Activated CD4-positive, alpha-beta T cell treated with anti-CD3 and anti-CD28 coated beads, Interleukin-2, amount 10 ng/mL, durations not matched to agents 7 days and 5 days (primary cell): ENCODE measurements at regions not wholly inside any gene's neighbourhood (a gene's known extent, or its start where the extent isn't known, plus 50 kb on each side); places are given as distances from the start of the nearest gene placed in this dataset.

Experiments
- CTCF ChIA-PET: fragments of 350-600 bp; sonication (Branson Sonifier 250); formaldehyde crosslinking; loops from one replicate; lab custom pipeline; 2021; ENCODE audit warnings: antibody characterized with exemption; lab: Charles Lee
- POLR2A ChIA-PET: fragments of 350-600 bp; sonication (Branson Sonifier 250); formaldehyde crosslinking; loops from one replicate; lab custom pipeline; 2021; ENCODE audit warnings: antibody characterized with exemption; lab: Charles Lee
- DNase-seq: peaks from one replicate; pipeline ENCODE4 v3.0.0-alpha.2; 2020
- H3K27ac Mint-ChIP-seq: one replicate; pipeline ENCODE4 v1.8.0; 2021; ENCODE audit warnings: mild to moderate bottlenecking, moderate library complexity, mixed read lengths
- H3K27me3 Mint-ChIP-seq: one replicate; pipeline ENCODE4 v1.8.0; 2021; ENCODE audit warnings: mixed read lengths
- H3K36me3 Mint-ChIP-seq: one replicate; pipeline ENCODE4 v1.8.0; 2021; ENCODE audit warnings: low read depth, mixed read lengths
- H3K4me1 Mint-ChIP-seq: one replicate; pipeline ENCODE4 v1.8.0; 2021; ENCODE audit warnings: mixed read lengths
- H3K4me3 Mint-ChIP-seq: one replicate; pipeline ENCODE4 v1.8.0; 2021; ENCODE audit warnings: mild to moderate bottlenecking, moderate library complexity, mixed read lengths
- H3K9me3 Mint-ChIP-seq: one replicate; pipeline ENCODE4 v1.8.0; 2021; ENCODE audit warnings: mixed read lengths

DNA sequence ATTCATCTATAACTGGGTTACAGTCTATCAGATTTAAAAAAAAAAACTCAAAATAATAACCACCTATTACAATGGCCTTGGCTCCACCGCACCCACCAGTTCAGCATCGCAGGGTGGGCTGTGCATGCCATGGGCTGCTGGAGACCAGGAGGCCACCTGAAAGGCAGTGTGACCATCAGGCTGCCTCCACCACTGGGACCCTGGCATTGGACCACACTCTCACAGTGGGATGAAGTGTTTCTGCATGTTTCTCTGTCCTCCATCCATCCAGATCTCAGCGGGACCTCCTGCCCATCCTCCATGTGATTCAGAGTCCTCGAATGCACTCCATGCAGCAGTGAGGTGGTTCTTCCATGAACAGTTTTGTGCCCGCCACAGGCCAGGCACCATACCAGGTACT is 206.1 kb upstream of the CST7 start:
- POLR2A ChIA-PET, result no interaction called here
- no peak for DNase-seq
- Mint-ChIP-seq H3K36me3 (no peaks in the 10 kb centered on the region), H3K27me3 (no peaks in the 10 kb centered on the region), H3K4me1 (peaks cover 37% of the 10 kb centered on the region), H3K4me3 (no peak overlapping the region), H3K9me3 (no peaks in the 10 kb centered on the region), H3K27ac (no peak overlapping the region)
- CTCF ChIA-PET, result no interaction called here

DNA sequence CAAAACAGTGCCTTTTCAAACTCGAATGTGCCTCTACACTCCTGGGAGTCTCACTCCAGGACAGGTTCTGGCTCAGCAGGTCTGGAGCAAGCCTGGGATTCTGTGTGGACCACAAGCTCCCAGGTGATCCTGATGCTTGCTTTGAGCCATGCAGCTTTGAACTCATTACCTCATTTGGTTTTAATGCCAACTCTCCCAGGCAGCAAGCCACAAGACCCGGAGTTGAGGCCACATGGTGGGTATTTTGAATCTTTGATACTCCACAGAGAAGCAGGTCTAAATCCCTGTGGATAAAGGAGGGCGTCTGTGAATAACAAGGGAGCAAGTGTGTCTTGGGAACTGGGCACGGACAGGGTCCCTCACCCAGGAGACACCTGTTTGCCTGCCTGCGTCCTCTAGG is 205.4 kb upstream of the CST7 start:
- H3K27ac Mint-ChIP-seq, result no peak overlapping the region
- H3K27me3 Mint-ChIP-seq, result no peaks in the 10 kb centered on the region
- POLR2A ChIA-PET, result no interaction called here
- H3K4me3 Mint-ChIP-seq, result no peak overlapping the region
- H3K9me3 Mint-ChIP-seq, result no peaks in the 10 kb centered on the region
- no peaks in the 10 kb centered on the region for H3K36me3 Mint-ChIP-seq
- H3K4me1 Mint-ChIP-seq, result peaks cover 33% of the 10 kb centered on the region
- no peak for DNase-seq
- CTCF ChIA-PET, result no interaction called here

DNA sequence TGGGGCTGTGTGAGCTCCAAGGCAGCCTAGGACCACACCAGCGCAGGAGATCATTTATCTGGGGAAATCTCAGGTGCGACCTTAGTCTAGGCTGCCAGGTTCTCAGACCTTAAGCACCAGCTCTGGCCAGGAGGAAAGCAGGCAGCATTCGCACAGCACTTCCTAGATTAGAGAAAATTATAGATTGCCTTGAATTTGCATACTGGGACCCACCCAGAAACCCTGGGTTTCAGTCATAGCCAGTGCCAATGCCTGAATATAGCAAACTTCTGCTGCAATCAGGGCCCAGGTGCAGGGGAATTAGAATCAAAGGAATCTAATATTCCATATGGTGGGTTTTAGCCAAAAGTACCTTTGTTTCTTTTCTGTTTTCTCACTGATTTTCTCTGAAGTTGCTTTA is 204.3 kb upstream of the CST7 start:
- H3K27ac Mint-ChIP-seq, result no peak overlapping the region
- no peaks in the 10 kb centered on the region for H3K9me3 Mint-ChIP-seq
- no peaks in the 10 kb centered on the region for H3K27me3 Mint-ChIP-seq
- POLR2A ChIA-PET, result interaction anchor here (0.6 kb wide), 1 partner anchor 818 kb away, joined by 5 read pairs; no protein-coding TSS in a partner anchor
- H3K36me3 Mint-ChIP-seq, result no peaks in the 10 kb centered on the region
- peaks cover 23% of the 10 kb centered on the region for H3K4me1 Mint-ChIP-seq
- peak; percentile 4 for DNase-seq
- CTCF ChIA-PET, result no interaction called here
- H3K4me3 Mint-ChIP-seq, result no peak overlapping the region

DNA sequence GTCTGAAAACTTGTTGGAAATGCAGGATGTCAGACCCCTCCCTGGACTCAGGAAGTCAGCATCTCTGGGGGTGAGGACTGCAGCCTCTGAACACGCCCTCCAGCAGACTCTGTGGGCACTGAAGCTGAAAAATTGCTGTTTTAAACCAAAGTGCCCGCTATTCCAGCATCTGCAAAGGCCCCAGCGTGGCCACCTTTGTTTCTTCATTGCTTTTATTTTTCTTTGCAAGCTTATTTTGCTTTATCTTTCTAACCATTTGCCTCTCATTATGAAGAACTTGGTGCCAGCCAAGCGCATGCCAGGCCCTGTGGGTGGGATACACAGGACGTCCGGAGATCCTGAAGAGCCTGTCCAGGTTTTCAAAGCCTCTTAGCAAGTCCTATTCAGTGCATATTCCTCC is 203.9 kb upstream of the CST7 start:
- CTCF ChIA-PET, result no interaction called here
- POLR2A ChIA-PET, result interaction anchor here (0.6 kb wide), 1 partner anchor 818 kb away, joined by 5 read pairs; no protein-coding TSS in a partner anchor
- Mint-ChIP-seq H3K27me3 (no peaks in the 10 kb centered on the region), H3K36me3 (no peaks in the 10 kb centered on the region), H3K4me1 (peaks cover 18% of the 10 kb centered on the region), H3K27ac (no peak overlapping the region), H3K9me3 (no peaks in the 10 kb centered on the region), H3K4me3 (no peak overlapping the region)
- DNase-seq, result no peak

DNA sequence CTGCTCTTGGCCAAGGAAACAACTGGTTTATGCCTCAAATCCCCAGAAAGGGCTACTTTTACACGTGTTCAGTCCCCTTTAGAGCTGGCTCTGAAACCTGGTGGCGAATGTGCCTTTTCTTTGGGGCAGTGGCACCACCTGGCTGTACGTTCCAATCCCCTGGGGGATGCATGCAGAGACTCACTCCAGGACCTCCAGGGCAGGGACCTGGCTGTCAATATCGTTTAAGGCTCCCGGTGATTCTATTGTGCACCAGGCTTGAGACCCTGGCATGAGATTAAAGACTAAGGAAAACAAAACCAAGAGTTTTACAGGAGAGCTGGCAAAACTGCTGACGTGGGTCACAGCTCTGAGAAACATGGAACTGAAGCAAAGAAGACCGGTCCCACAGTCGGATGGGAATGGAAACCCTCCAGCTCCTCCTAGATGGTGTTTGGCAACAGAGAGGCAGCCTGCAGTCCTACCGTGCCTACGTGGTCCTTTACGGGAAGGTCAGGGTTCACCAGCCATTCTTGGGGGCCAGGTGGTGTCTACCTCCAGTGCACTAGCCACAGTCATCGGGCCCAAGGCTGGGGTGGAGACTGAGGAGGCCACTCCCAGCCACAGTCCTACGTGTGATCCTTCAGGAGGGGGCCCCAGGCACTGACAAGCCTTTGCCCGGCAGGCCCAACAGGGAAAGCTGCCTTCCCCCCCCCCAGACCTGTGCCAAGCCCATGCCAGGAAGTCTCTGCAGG is 203.3 kb upstream of the CST7 start:
- Mint-ChIP-seq H3K27me3 (no peaks in the 10 kb centered on the region), H3K4me1 (peaks cover 13% of the 10 kb centered on the region), H3K27ac (no peak overlapping the region), H3K9me3 (no peaks in the 10 kb centered on the region), H3K36me3 (no peaks in the 10 kb centered on the region), H3K4me3 (no peak overlapping the region)
- no peak for DNase-seq
- POLR2A ChIA-PET, result no interaction called here
- CTCF ChIA-PET, result no interaction called here

DNA sequence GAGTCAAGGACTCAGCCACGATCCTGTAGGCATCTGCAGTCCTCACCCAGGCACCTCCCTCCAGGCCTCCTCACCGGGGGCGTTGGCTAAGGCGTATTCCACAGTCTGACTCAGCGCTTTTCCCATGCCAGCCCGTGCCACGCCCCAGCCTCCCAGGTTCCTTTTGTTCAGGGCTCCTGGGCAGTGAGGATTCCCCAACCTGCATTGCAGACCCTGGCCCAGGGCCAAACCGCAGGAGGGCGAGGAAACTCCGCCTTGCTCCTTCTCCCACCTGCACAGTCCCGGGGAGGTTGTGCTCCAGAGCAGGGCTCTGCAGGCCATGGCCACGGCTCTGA is 202.8 kb upstream of the CST7 start:
- ChIA-PET CTCF (no interaction called here), POLR2A (no interaction called here)
- no peaks in the 10 kb centered on the region for H3K36me3 Mint-ChIP-seq

DNA sequence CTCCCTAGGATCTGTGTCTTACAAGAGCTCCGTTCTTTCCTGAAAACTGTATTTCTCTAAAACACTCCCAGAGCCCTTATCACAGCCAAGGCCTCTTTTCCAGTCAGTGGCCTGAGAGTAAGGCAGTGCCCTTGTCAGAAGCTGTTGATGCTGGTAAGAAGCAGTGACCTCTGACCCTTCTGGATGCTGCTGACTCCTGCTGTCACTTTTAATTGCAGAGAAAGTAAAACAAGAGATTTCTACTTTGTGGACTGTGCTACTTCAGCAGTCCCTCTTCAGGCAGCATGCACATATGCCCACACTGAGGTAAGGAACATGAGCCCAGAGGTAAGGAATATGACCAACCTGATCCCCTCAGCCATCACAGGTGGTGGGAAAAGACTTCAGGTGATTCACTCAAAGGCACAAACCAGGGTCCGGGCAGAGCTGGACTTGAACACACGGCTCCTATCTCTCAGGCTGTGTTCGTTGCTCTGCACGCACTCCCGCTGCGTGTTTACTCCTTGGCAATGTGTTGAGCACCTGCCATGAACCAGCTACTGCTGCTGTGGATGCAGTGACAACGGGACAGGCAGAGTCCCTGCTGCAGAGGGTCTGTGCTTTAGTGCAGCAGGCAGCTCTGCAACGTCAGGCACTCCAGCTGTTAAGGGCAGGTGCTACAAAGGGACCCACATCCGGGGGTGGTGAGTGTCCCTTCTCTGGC is 201.9 kb upstream of the CST7 start:
- Mint-ChIP-seq H3K9me3 (no peaks in the 10 kb centered on the region), H3K4me3 (no peak overlapping the region), H3K27ac (no peak overlapping the region), H3K27me3 (no peaks in the 10 kb centered on the region), H3K4me1 (peaks cover 12% of the 10 kb centered on the region), H3K36me3 (no peaks in the 10 kb centered on the region)
- CTCF ChIA-PET, result interaction anchor here (0.9 kb wide), 1 partner anchor 10 kb away, joined by 3 read pairs; no protein-coding TSS in a partner anchor
- POLR2A ChIA-PET, result no interaction called here
- peak; percentile 20 for DNase-seq

More for the DNA sequence above, 202.8 kb upstream of the CST7 start:
- no peaks in the 10 kb centered on the region for H3K9me3 Mint-ChIP-seq
- no peaks in the 10 kb centered on the region for H3K27me3 Mint-ChIP-seq
- H3K4me1 Mint-ChIP-seq, result peaks cover 12% of the 10 kb centered on the region
- no peak for DNase-seq
- H3K27ac Mint-ChIP-seq, result no peak overlapping the region
- no peak overlapping the region for H3K4me3 Mint-ChIP-seq

DNA sequence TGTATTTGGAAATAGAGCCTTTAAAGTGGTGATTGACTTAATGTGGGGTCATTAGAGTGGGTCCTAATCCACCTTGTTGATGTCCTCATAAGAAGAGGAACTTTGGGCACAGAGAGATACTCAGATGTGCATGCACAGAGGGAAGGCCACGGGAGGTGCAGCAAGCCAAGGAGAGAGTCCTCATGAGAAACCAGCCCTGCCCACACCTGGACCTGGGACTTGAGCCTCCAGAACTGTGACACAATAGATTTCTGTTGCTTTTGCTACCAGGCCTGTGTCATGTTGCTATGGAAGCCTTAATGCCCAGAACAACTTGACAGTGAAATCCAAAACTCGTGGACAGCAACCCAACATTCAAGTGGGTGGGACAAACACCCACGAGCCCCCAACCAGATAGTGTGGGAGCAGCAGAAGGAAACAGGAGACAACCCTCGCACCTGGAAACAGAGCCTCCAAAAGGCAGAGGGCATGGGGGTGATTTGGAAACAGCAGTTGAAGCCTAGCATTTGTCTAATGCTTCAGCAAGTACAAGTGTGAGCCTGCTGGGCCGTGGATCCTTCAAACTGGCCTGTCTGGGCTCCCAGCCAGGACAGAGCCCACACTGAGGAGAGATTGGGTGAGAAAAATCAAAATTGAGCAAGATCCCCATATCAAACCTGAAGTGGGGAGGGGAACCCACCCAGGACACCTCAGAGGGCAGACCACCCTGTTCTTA is 201.0 kb upstream of the CST7 start:
- Mint-ChIP-seq H3K27ac (peak overlapping the region; percentile 5), H3K27me3 (no peaks in the 10 kb centered on the region), H3K4me3 (no peak overlapping the region), H3K36me3 (no peaks in the 10 kb centered on the region), H3K9me3 (no peaks in the 10 kb centered on the region), H3K4me1 (peaks cover 12% of the 10 kb centered on the region)
- POLR2A ChIA-PET, result no interaction called here
- no peak for DNase-seq
- CTCF ChIA-PET, result no interaction called here

DNA sequence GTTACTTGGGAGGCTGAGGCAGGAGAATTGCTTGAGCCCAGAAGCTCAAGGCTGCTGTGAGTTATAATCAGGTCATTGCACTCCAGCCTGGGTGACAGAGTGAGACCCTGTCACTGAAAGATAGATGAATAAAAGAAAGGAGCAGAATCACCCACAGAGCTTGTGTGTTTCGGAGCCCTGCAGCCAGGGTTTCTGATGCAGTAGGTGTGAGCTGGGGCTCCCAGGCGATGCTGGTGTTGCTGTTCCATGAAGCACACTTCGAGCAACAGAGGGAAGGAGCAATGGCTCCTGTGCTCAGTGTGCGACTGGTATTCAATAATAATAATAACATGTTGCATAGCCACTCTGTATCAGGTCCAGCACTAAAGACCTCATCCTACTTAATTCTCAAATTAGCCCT is 197.5 kb upstream of the CST7 start:
- no peak for DNase-seq
- H3K27me3 Mint-ChIP-seq, result no peaks in the 10 kb centered on the region
- H3K27ac Mint-ChIP-seq, result no peak overlapping the region
- peaks cover 18% of the 10 kb centered on the region for H3K4me1 Mint-ChIP-seq
- H3K4me3 Mint-ChIP-seq, result no peak overlapping the region
- H3K36me3 Mint-ChIP-seq, result no peaks in the 10 kb centered on the region
- CTCF ChIA-PET, result no interaction called here
- H3K9me3 Mint-ChIP-seq, result no peaks in the 10 kb centered on the region
- POLR2A ChIA-PET, result no interaction called here

DNA sequence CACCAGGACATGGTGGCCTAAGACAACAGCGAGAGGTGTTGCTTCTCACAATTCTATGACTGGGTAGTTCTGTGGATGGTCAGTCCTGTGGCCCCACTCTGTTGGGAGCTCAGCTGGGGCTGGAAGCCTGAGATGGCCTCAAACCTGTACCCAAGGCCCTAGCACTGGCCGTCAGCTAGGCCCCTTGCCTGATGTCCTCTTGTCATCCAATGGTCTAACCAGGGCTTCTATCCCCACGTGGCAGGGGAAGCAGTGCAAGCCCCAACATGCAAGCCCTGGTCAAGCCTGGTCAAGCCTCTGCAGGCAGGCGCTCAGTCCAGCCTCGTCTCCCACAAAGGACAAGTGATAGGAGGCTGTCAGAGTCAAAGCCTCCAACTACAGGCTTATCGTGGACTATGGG is 196.5 kb upstream of the CST7 start:
- no peak overlapping the region for H3K4me3 Mint-ChIP-seq
- ChIA-PET CTCF (no interaction called here), POLR2A (no interaction called here)
- no peak for DNase-seq
- no peaks in the 10 kb centered on the region for H3K9me3 Mint-ChIP-seq
- no peaks in the 10 kb centered on the region for H3K36me3 Mint-ChIP-seq
- H3K4me1 Mint-ChIP-seq, result peaks cover 8% of the 10 kb centered on the region
- H3K27me3 Mint-ChIP-seq, result no peaks in the 10 kb centered on the region
- H3K27ac Mint-ChIP-seq, result no peak overlapping the region

DNA sequence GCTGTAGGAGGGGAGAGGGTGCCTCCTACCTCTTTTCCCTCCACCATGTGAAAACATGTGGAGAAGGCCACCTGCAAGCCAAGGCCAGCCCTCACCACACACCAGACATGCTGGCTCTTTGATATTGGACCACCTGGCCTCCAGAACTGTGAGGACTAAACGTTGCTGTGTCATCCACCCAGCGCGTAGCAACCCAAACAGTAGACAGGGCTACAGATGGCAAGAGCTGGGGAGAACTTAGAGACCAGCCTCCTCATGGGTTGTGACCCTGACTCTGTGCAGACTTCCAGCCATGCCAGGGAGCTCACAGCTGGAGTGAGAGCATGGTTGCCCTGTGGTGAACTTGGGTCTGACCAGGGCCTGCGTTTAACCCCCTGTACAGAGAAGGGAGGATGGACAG is 195.9 kb upstream of the CST7 start:
- Mint-ChIP-seq H3K9me3 (no peaks in the 10 kb centered on the region), H3K36me3 (no peaks in the 10 kb centered on the region), H3K4me3 (no peak overlapping the region), H3K27me3 (no peaks in the 10 kb centered on the region), H3K27ac (no peak overlapping the region), H3K4me1 (peaks cover 6% of the 10 kb centered on the region)
- ChIA-PET POLR2A (no interaction called here), CTCF (no interaction called here)
- no peak for DNase-seq

DNA sequence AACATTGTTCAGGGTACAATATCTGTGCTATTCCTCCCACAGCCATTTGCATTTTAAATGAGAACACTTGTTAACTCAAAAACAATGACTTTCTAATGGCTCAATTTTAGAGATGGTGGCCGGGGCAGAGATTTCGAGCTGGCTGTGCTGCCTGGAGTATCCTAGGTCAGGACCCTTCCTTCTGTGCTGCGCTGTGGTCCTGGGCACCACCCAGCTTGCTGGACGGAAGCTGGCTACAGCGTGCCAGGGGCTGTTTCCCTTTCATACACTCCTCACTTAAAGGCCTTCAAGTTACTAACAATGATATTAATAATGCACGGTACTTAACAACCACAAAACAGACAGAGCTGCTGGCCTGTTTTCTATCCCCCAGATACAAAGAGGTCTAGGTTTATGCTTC is 194.4 kb upstream of the CST7 start:
- peaks cover 9% of the 10 kb centered on the region for H3K27me3 Mint-ChIP-seq
- H3K9me3 Mint-ChIP-seq, result no peaks in the 10 kb centered on the region
- ChIA-PET POLR2A (no interaction called here), CTCF (no interaction called here)
- H3K36me3 Mint-ChIP-seq, result no peaks in the 10 kb centered on the region
- H3K4me1 Mint-ChIP-seq, result peaks cover 6% of the 10 kb centered on the region
- no peak overlapping the region for H3K4me3 Mint-ChIP-seq
- no peak for DNase-seq
- H3K27ac Mint-ChIP-seq, result no peak overlapping the region

DNA sequence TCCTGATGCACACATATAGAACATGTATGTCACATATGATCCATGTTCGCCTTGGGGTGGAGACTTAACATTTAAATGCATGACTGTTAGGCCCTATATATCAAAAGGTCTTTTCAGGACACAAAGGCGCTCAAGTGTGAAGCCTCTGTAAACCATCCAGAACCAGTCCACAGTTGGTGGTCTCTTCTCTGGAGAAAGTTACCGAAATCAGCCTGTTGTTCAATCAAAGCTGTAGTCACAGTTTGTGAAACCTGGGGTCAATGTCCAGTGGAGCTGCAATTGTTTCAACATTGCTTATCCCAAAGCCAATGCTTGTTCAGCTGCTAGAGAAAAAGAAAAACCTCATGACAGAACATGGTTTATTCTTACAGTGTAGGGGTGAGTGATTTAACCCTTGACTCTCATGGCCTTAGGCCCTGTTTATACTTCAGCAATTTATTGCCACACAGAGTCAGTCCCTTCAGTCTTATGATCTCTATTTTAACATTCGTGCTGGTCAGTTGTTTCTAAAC is 193.6 kb upstream of the CST7 start:
- Mint-ChIP-seq H3K4me3 (no peak overlapping the region), H3K27ac (no peak overlapping the region), H3K9me3 (no peaks in the 10 kb centered on the region), H3K36me3 (no peaks in the 10 kb centered on the region), H3K27me3 (peaks cover 14% of the 10 kb centered on the region), H3K4me1 (peaks cover 6% of the 10 kb centered on the region)
- CTCF ChIA-PET, result no interaction called here
- POLR2A ChIA-PET, result no interaction called here
- no peak for DNase-seq
